Neuron (in vitro differentiated cells): ENCODE measurements at regions not wholly inside any gene's neighbourhood (a gene's known extent, or its start where the extent isn't known, plus 50 kb on each side); places are given as distances from the start of the nearest gene placed in this dataset.
"Not testable (repeated sequence)": the region's sequence is repeated elsewhere in the genome, so short reads cannot be mapped to it uniquely, and the experiment has no call there.

Experiments
- H2AFZ ChIP-seq: one replicate; pipeline ENCODE4 v1.6.1; 2013; ENCODE audit warnings: low read depth, mild to moderate bottlenecking, inconsistent platforms, low read length, moderate library complexity
- H3K27me3 ChIP-seq: one replicate; pipeline ENCODE4 v1.6.1; 2013; ENCODE audit warnings: low read length; ENCODE audit not compliant: insufficient read depth
- H3K36me3 ChIP-seq: one replicate; pipeline ENCODE4 v1.6.1; 2013; ENCODE audit warnings: low read length; ENCODE audit not compliant: insufficient read depth
- H3K4me1 ChIP-seq: one replicate; pipeline ENCODE4 v1.6.1; 2013; ENCODE audit warnings: low read length; ENCODE audit not compliant: insufficient read depth
- H3K4me3 ChIP-seq: 2 replicates; pipeline ENCODE4 v1.5.1; 2013; ENCODE audit warnings: mild to moderate bottlenecking, low read length, moderate library complexity
- H3K9me3 ChIP-seq: one replicate; pipeline ENCODE4 v1.6.1; 2013; ENCODE audit warnings: low read length

GRCh38 chr17:33927732-33928133 lies 327.4 kb upstream of the CCL2 start:
- Histone ChIP-seq H2AFZ (no peak overlapping the region), H3K9me3 (no peaks in the 10 kb centered on the region), H3K36me3 (no peaks in the 10 kb centered on the region), H3K27me3 (no peaks in the 10 kb centered on the region), H3K4me3 (no peak overlapping the region), H3K4me1 (no peaks in the 10 kb centered on the region)

DNA sequence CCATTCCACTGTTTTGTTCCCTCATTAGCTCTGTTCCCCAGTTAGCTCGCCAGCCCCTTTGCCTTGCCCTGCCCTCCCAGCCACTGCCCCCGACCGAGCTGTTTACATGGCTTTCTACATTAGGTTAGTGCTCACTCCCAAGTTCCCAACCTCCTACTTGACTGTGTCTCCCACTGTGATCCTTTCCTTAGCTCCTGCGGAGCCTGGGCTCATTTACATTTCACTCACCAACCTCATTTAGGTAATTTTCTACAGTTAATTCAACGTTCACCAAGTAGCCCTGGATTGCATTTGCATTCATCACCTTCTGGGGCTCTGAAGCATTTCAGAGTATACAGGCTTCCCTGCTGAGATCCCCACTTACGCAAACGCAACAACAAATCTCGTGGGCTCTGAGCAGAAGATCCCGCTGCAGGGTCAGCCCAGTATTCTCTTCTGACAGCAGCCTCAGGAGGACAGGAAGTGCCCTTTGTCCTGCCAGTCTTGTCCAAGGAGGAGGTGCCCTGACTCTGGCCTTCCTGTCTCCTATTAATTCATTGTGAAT lies 325.8 kb upstream of the CCL2 start:
- no peak overlapping the region for H2AFZ ChIP-seq
- no peaks in the 10 kb centered on the region for H3K36me3 ChIP-seq
- H3K4me1 ChIP-seq: no peaks in the 10 kb centered on the region
- H3K4me3 ChIP-seq: no peak overlapping the region
- H3K27me3 ChIP-seq: no peaks in the 10 kb centered on the region
- no peaks in the 10 kb centered on the region for H3K9me3 ChIP-seq

DNA sequence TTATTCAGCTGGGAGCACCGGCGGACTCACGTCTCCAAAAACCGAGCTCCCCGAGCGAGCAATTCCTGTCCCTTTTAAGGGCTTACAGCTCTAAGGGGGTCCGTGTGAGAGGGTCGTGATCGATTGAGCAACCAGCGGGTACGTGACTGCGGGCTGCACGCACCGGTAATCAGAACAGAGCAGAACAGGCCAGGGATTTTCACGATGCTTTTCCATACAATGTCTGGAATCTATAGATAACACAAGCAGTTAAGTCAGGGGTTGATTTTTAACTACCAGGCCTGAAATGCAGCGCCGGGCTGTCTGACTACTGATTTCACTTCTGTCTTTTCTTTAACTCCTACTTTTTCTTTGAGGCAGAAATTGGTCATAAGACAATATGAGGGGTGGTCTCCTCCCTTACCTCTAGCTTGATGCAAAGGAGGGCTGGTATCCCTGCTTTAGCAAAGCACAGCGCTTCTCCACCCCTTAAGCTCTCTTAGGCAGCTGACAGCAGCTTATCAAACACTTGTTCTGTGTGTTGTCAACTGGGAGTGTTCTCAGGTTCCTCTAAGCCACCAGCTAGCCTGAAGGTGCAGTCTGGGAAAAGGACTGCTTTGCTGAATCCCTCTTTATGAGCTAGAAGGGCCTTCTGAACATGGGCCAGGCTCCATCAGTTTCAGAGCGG lies 323.8 kb upstream of the CCL2 start:
- H3K9me3 ChIP-seq, H2AFZ ChIP-seq, H3K27me3 ChIP-seq, H3K36me3 ChIP-seq, H3K4me3 ChIP-seq, H3K4me1 ChIP-seq: not testable (repeated sequence)

- no peak overlapping the region for H3K4me3 ChIP-seq
- no peaks in the 10 kb centered on the region for H3K36me3 ChIP-seq
- no peaks in the 10 kb centered on the region for H3K9me3 ChIP-seq
- no peak overlapping the region for H2AFZ ChIP-seq
- no peaks in the 10 kb centered on the region for H3K27me3 ChIP-seq
- H3K4me1 ChIP-seq: no peaks in the 10 kb centered on the region
These were observed 322.1 kb upstream of the CCL2 start for GRCh38 chr17:33932996-33933395.

DNA sequence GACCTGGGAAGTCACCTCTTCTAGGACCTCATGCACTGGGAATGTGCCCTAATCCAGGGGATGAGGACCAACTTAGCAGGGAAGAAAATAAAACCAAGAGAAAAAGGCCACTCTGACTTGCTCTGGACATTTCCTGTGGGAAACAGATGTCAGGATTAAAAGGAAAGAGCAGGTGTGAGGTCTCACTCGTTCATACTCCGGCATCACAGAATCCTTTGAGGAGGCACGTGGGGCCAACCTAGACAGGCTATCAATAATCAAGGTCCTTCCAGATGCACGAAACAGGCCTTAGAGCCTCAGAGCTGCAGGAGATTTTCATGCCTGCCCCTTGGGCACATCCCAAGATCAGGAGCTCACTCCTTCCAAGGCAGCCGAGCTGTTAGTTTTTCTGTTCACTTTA lies 321.5 kb upstream of the CCL2 start:
- no peaks in the 10 kb centered on the region for H3K9me3 ChIP-seq
- no peak overlapping the region for H2AFZ ChIP-seq
- no peaks in the 10 kb centered on the region for H3K4me1 ChIP-seq
- H3K36me3 ChIP-seq: no peaks in the 10 kb centered on the region
- H3K27me3 ChIP-seq: no peaks in the 10 kb centered on the region
- H3K4me3 ChIP-seq: no peak overlapping the region

DNA sequence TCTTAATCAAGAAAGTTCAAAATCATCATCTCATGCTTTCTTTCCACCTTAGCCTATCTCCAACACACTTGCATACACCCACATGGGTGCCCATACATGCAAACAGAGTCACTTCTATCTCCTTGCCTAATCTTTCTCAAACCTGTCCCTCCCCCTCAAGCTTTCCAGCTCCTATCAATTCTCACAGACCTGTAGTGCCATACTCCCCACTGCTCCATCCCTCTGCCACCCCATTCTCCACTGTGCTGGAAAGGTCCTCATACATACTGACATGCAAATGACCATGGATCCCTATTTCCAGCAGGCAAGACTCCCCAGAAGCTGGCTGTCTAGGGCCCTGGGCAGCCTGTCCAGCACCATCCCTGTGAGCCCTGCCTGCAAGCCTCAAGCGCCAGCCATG lies 320.4 kb upstream of the CCL2 start:
- Histone ChIP-seq H3K4me1 (no peaks in the 10 kb centered on the region), H3K9me3 (no peaks in the 10 kb centered on the region), H3K27me3 (no peaks in the 10 kb centered on the region), H3K36me3 (no peaks in the 10 kb centered on the region), H2AFZ (no peak overlapping the region), H3K4me3 (no peak overlapping the region)

- Histone ChIP-seq H3K27me3 (no peaks in the 10 kb centered on the region), H3K4me1 (no peaks in the 10 kb centered on the region), H3K36me3 (no peaks in the 10 kb centered on the region), H3K4me3 (no peak overlapping the region), H3K9me3 (no peaks in the 10 kb centered on the region), H2AFZ (no peak overlapping the region)
These were observed 319.3 kb upstream of the CCL2 start for GRCh38 chr17:33935822-33936221.

- Histone ChIP-seq H3K4me3 (no peak overlapping the region), H3K27me3 (no peaks in the 10 kb centered on the region), H3K9me3 (no peaks in the 10 kb centered on the region)
These were observed 318.3 kb upstream of the CCL2 start for GRCh38 chr17:33936764-33937163.

GRCh38 chr17:33939959-33940358 lies 315.1 kb upstream of the CCL2 start:
- Histone ChIP-seq H3K4me3 (no peak overlapping the region), H2AFZ (no peak overlapping the region), H3K27me3 (no peaks in the 10 kb centered on the region), H3K9me3 (no peaks in the 10 kb centered on the region), H3K36me3 (no peaks in the 10 kb centered on the region), H3K4me1 (no peaks in the 10 kb centered on the region)

More at GRCh38 chr17:33936764-33937163, 318.3 kb upstream of the CCL2 start:
- Histone ChIP-seq H3K4me1 (no peaks in the 10 kb centered on the region), H2AFZ (no peak overlapping the region), H3K36me3 (no peaks in the 10 kb centered on the region)

GRCh38 chr17:33940769-33941370 lies 314.2 kb upstream of the CCL2 start:
- Histone ChIP-seq H3K36me3 (no peaks in the 10 kb centered on the region), H2AFZ (no peak overlapping the region), H3K9me3 (no peaks in the 10 kb centered on the region), H3K4me3 (no peak overlapping the region), H3K27me3 (no peaks in the 10 kb centered on the region), H3K4me1 (no peaks in the 10 kb centered on the region)

DNA sequence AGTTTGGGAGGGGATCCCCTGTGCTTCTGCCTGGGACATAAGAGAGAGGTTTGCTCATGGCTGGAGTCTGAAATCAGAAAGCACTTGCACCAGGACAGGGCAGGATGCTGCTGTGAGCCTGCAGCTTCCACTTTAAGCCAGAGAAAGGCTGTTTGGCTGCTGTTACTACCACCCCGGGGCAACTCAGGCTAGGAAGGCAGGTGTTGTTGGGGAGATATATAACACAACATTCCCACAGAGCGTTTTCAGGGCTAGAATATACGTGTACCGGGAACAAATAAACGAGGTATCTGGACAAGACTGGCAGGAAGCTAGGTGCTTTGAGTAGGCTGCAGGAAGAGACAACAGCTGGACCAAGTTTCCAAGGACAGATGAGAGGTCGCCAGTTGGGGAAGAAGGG lies 313.3 kb upstream of the CCL2 start:
- Histone ChIP-seq H3K4me3 (no peak overlapping the region), H3K36me3 (no peaks in the 10 kb centered on the region), H3K4me1 (no peaks in the 10 kb centered on the region), H3K9me3 (no peaks in the 10 kb centered on the region), H2AFZ (no peak overlapping the region), H3K27me3 (no peaks in the 10 kb centered on the region)

DNA sequence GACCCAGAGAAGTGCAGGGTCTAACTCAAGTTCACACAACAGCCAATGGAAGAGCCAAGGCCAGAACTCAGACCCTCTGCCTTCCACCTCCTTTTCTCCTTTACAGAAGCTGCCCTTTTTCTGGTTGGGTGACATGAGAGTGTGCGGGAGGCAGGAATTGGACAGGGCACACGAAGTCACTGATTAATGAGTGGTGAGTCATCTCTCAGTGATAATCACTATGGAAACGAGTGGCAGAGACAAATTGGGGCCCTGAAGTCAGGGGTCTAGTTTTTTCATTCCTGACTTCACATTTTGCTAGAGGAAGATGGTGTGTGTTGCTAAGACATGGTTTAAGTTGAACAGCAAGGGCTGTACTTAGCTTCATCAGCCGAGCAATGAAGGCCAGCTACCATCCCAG lies 312.7 kb upstream of the CCL2 start:
- Histone ChIP-seq H3K27me3 (no peaks in the 10 kb centered on the region), H3K9me3 (no peaks in the 10 kb centered on the region), H3K4me3 (no peak overlapping the region), H3K4me1 (no peaks in the 10 kb centered on the region), H2AFZ (no peak overlapping the region), H3K36me3 (no peaks in the 10 kb centered on the region)

GRCh38 chr17:33944412-33944811 lies 310.7 kb upstream of the CCL2 start:
- H2AFZ ChIP-seq: no peak overlapping the region
- H3K36me3 ChIP-seq: no peaks in the 10 kb centered on the region
- no peak overlapping the region for H3K4me3 ChIP-seq
- H3K27me3 ChIP-seq: no peaks in the 10 kb centered on the region
- no peaks in the 10 kb centered on the region for H3K4me1 ChIP-seq
- no peaks in the 10 kb centered on the region for H3K9me3 ChIP-seq

- no peaks in the 10 kb centered on the region for H3K9me3 ChIP-seq
- H3K4me1 ChIP-seq: no peaks in the 10 kb centered on the region
- no peak overlapping the region for H3K4me3 ChIP-seq
- no peaks in the 10 kb centered on the region for H3K36me3 ChIP-seq
- H3K27me3 ChIP-seq: no peaks in the 10 kb centered on the region
- H2AFZ ChIP-seq: no peak overlapping the region
These were observed 310.3 kb upstream of the CCL2 start for GRCh38 chr17:33944826-33945225.
